Activated gamma-delta T cell treated with anti-CD3 and anti-CD28 coated beads, Interleukin-2, amount 50 U/mL, for 16 hours (primary cell): ENCODE measurements at regions not wholly inside any gene's neighbourhood (a gene's known extent, or its start where the extent isn't known, plus 50 kb on each side); places are given as distances from the start of the nearest gene placed in this dataset.

Experiments
- DNase-seq: peaks from one replicate; pipeline ENCODE4 v3.0.0-alpha.2; 2020; ENCODE audit warnings: low read depth

- DNase-seq, result no peak
Observed at GRCh38 chr9:36764364-36765076, 191.8 kb downstream of the MELK start.

GRCh38 chr9:36765077-36765390, 192.3 kb downstream of the MELK start:
- DNase-seq, result no peak

- peak; percentile 79 for DNase-seq
Observed at GRCh38 chr9:36765468-36766341, 193.0 kb downstream of the MELK start.

- no peak for DNase-seq
Observed at GRCh38 chr9:36768677-36769076, 196.0 kb downstream of the MELK start.

DNA sequence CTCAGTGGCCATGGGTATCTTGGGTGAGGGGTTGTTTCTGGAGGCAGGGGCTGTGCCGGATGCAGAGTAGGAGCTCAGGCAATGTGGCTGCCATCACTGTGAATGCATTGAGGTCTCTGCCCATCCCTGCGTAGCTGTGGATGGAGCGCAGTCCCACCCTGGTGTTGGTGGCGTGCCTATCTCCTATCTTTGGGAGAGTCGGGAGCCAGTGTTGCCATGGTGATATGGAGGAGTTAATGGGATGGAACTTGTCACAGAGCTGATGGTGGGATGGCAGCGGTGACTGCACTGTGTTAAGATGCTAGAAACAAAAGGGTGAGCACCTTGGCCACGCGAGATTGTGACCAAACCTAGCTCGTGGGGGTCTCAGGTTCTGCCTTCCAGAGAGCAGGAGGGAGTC, 197.3 kb downstream of the MELK start:
- DNase-seq, result no peak

DNA sequence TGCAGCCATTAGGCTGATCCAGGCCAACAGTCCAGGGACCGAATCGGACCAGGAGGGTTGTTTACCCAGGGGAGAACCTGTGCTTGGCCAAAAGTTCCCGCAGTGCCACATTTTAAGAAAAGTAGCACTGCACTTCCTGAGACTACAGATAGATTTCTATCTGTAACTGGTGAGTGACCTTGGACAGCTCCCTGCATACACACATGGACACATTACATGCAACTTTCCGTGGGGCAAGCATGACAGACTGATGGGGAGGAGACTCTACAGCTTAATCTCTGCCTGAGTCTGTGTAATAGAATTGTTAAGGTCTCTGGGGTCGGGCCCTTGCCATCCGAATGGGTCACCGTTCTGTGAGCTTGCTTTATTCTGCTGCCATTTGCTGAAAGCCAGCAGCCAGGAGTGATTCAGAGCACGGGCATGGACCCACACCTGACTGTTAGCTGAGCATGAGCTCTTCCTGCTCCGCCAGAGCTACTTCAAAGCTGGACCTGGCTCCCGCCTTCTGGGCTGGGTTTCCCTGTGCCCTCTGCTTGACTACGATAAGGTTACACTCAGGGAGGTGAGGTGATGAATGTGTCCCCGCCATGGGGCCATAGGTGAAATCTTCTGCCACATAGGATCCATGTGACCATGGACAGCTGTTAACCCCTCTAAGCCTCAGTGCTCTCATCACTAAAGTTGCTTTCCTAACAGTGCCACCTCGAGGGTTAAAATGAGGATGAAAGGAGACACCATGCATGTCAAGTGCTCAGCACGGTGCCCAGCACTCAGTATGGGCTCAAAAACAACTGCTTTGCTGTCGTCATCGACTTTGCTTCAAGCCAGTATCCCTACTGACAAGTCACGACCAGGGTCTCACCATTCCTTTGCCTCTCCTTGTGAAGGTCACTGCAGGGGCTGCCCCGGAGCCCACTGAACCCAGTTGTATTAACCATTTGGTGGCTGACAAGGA, 200.0 kb downstream of the MELK start:
- no peak for DNase-seq

DNA sequence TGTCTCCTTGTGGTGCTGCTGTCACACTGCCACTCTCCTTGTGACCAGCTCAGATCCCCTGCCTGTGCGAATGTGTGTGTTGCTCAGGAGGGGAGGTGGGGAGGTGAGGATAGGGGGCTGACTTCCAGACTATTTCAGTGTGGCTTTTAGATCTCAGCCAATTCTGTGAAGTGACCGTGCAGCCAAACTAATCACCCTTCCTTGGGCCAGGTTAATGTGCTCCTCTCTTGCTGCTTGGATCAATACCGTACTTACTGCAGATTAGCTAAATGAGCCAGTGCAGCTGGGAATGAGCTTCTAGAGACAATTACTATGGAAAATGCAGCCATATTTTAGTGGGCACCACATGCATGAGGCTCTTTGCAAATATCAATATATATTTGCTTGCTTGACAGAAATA, 206.0 kb downstream of the MELK start:
- no peak for DNase-seq

GRCh38 chr9:36779582-36779981, 206.9 kb downstream of the MELK start:
- no peak for DNase-seq

GRCh38 chr9:36780186-36780585, 207.5 kb downstream of the MELK start:
- no peak for DNase-seq

- no peak for DNase-seq
Observed at GRCh38 chr9:36781533-36781932, 208.8 kb downstream of the MELK start.
